ENCODE measurements at regions not wholly inside any gene's neighbourhood (a gene's known extent, or its start where the extent isn't known, plus 50 kb on each side); places are given as distances from the start of the nearest gene placed in this dataset.

DNA sequence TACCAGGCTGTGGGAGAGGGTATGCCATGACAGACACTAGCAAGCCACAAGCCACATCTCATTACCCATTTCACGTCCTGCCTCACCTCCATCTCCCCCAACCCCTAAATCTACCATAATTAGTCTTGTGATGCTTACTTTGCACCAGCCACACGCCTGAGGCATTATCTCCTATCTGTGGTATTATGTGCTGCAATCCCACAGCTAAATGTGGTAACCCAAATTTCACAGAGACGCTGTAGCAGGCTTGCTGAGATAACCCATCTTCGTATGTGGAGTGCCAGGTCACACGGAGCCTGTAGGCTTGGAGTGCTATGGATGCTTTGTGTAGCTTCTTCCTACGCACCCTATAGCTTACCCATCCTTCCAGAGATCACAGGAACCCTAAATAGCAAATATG is 256.7 kb upstream of the KCNH8 start:
- H3K36me3 ChIP-seq (ENCODE audit: insufficient read depth, low read length) = no peaks in the 10 kb centered on the region
- no peak for DNase-seq (ENCODE audit: insufficient read length, low spot score, missing footprints)
- H3K4me3 ChIP-seq (ENCODE audit: insufficient read depth, low read length) = no peak overlapping the region
- TF ChIP-seq CTCF (IDR thresholded peaks at IDR 0.05; ENCODE audit: extremely low read depth, low read depth, low read length) = no peak
- H3K79me2 ChIP-seq (ENCODE audit: insufficient read depth, low read length) = no peaks in the 10 kb centered on the region
- H3K9me3 ChIP-seq (ENCODE audit: low read depth, low read length) = peaks cover 1% of the 10 kb centered on the region
- H3K27me3 ChIP-seq (ENCODE audit: insufficient read depth, low read length) = no peaks in the 10 kb centered on the region
- no peak overlapping the region for H2AFZ ChIP-seq (ENCODE audit: low read length)
- H3K27ac ChIP-seq (ENCODE audit: low read depth, low read length) = no peak overlapping the region
- no peak overlapping the region for H3K4me2 ChIP-seq (ENCODE audit: insufficient read depth, low read length)
- no peaks in the 10 kb centered on the region for H3K4me1 ChIP-seq (ENCODE audit: insufficient read depth, low read length)
- no peaks in the 10 kb centered on the region for H4K20me1 ChIP-seq (ENCODE audit: insufficient read depth, low read length)

DNA sequence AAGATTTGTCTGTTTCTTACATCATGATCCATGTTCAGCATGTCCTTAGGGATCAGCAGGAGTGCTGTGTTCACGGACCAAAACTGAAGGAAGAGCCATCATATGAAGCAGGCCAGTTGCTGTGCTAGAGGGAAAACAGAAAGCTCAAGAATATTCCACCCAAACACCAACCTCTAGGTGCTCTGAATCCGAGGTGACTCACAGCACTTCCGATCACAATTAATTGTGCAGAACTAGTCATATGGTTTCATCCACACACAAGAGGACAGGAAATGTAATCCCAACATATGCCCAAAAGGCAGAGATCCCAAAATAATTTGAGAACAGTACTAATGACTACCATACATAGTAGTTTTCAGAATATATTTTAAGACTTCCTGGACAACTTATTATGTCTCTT is 257.9 kb upstream of the KCNH8 start:
- H4K20me1 ChIP-seq (ENCODE audit: insufficient read depth, low read length) = no peaks in the 10 kb centered on the region
- no peak for DNase-seq (ENCODE audit: insufficient read length, low spot score, missing footprints)
- no peak overlapping the region for H3K4me3 ChIP-seq (ENCODE audit: insufficient read depth, low read length)
- H3K27me3 ChIP-seq (ENCODE audit: insufficient read depth, low read length) = no peaks in the 10 kb centered on the region
- no peak overlapping the region for H3K4me2 ChIP-seq (ENCODE audit: insufficient read depth, low read length)
- no peaks in the 10 kb centered on the region for H3K79me2 ChIP-seq (ENCODE audit: insufficient read depth, low read length)
- H3K36me3 ChIP-seq (ENCODE audit: insufficient read depth, low read length) = no peaks in the 10 kb centered on the region
- H2AFZ ChIP-seq (ENCODE audit: low read length) = no peak overlapping the region
- H3K9me3 ChIP-seq (ENCODE audit: low read depth, low read length) = peaks cover 1% of the 10 kb centered on the region
- no peak for TF ChIP-seq CTCF (IDR thresholded peaks at IDR 0.05; ENCODE audit: extremely low read depth, low read depth, low read length)
- no peaks in the 10 kb centered on the region for H3K4me1 ChIP-seq (ENCODE audit: insufficient read depth, low read length)
- H3K27ac ChIP-seq (ENCODE audit: low read depth, low read length) = no peak overlapping the region

DNA sequence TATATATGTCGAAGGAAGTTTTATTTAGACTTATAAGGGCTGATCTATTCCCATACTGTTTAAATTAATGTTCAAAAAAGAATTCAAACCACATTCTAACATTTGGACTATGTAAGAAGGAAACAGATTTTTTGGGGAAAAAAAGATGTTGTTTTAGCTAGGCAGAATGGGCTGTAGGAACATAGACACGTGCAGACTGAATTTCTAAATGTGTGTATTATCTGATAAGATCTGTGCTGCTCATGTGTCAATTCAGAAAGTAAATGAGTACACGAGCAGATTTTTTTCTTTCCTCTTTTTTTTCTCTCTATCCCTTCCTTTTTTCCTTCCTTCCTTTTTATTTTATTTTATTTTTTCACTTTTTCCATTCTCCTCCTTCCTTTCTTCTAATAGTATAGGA is 259.5 kb upstream of the KCNH8 start:
- Histone ChIP-seq H4K20me1 (ENCODE audit: insufficient read depth, low read length) (no peaks in the 10 kb centered on the region), H3K9me3 (ENCODE audit: low read depth, low read length) (peaks cover 4% of the 10 kb centered on the region), H3K79me2 (ENCODE audit: insufficient read depth, low read length) (no peaks in the 10 kb centered on the region), H3K4me2 (ENCODE audit: insufficient read depth, low read length) (no peak overlapping the region), H3K27me3 (ENCODE audit: insufficient read depth, low read length) (no peaks in the 10 kb centered on the region), H3K27ac (ENCODE audit: low read depth, low read length) (no peak overlapping the region), H2AFZ (ENCODE audit: low read length) (no peak overlapping the region), H3K36me3 (ENCODE audit: insufficient read depth, low read length) (no peaks in the 10 kb centered on the region), H3K4me3 (ENCODE audit: insufficient read depth, low read length) (no peak overlapping the region), H3K4me1 (ENCODE audit: insufficient read depth, low read length) (no peaks in the 10 kb centered on the region)
- no peak for DNase-seq (ENCODE audit: insufficient read length, low spot score, missing footprints)
- no peak for TF ChIP-seq CTCF (IDR thresholded peaks at IDR 0.05; ENCODE audit: extremely low read depth, low read depth, low read length)

- no peak overlapping the region for H3K4me3 ChIP-seq (ENCODE audit: insufficient read depth, low read length)
- H3K4me1 ChIP-seq (ENCODE audit: insufficient read depth, low read length) = no peaks in the 10 kb centered on the region
- no peak overlapping the region for H2AFZ ChIP-seq (ENCODE audit: low read length)
- no peak for DNase-seq (ENCODE audit: insufficient read length, low spot score, missing footprints)
- H3K9me3 ChIP-seq (ENCODE audit: low read depth, low read length) = peaks cover 4% of the 10 kb centered on the region
- no peaks in the 10 kb centered on the region for H3K79me2 ChIP-seq (ENCODE audit: insufficient read depth, low read length)
- H3K27ac ChIP-seq (ENCODE audit: low read depth, low read length) = no peak overlapping the region
- no peak overlapping the region for H3K4me2 ChIP-seq (ENCODE audit: insufficient read depth, low read length)
- no peaks in the 10 kb centered on the region for H4K20me1 ChIP-seq (ENCODE audit: insufficient read depth, low read length)
- no peak for TF ChIP-seq CTCF (IDR thresholded peaks at IDR 0.05; ENCODE audit: extremely low read depth, low read depth, low read length)
- no peaks in the 10 kb centered on the region for H3K36me3 ChIP-seq (ENCODE audit: insufficient read depth, low read length)
- no peaks in the 10 kb centered on the region for H3K27me3 ChIP-seq (ENCODE audit: insufficient read depth, low read length)
Measured at GRCh38 chr3:18888370-18888769, 259.9 kb upstream of the KCNH8 start.

All from osteoblast (primary cell).